HL-60 (cell line): ENCODE measurements at regions not wholly inside any gene's neighbourhood (a gene's known extent, or its start where the extent isn't known, plus 50 kb on each side); places are given as distances from the start of the nearest gene placed in this dataset.

ENCODE experiments used
- DNase-seq, 2 experiments: peaks; one replicate each; pipeline ENCODE4 v3.0.0-alpha.2; 2010 to 2020; ENCODE audit warnings: low read depth in 1 of 2, low spot score in 1 of 2
- H3K27ac ChIP-seq: fragments of 250-450 bp; sonication (Bioruptor Pico); replicated peaks from 2 replicates; pipeline ENCODE4 v1.5.1; 2020; ENCODE audit warnings: mild to moderate bottlenecking, moderate library complexity
- H3K27me3 ChIP-seq: fragments of 250-450 bp; sonication (Bioruptor Pico); 2 replicates; pipeline ENCODE4 v1.5.1; 2021; ENCODE audit warnings: mild to moderate bottlenecking, moderate library complexity; ENCODE audit not compliant: insufficient read depth, poor library complexity, severe bottlenecking
- H3K4me3 ChIP-seq: replicated peaks from 2 replicates; pipeline ENCODE4 v1.5.1; 2011; ENCODE audit warnings: mild to moderate bottlenecking, control low read depth, low read length; ENCODE audit not compliant: insufficient read depth
- CTCF ChIP-seq: IDR thresholded peaks from one replicate; pipeline ENCODE4 v1.5.1; 2011; ENCODE audit warnings: low read length, control low read depth, inconsistent platforms; ENCODE audit not compliant: insufficient read depth
- GABPA ChIP-seq: IDR thresholded peaks from 2 replicates; pipeline ENCODE4 v1.6.1; 2012; ENCODE audit warnings: low read depth
- POLR2AphosphoS5 ChIP-seq: IDR thresholded peaks from 2 replicates; pipeline ENCODE4 v1.6.1; 2012; ENCODE audit warnings: low read depth
- REST ChIP-seq: IDR thresholded peaks from 2 replicates; pipeline ENCODE4 v1.6.1; 2012; ENCODE audit warnings: low read depth; ENCODE audit not compliant: insufficient replicate concordance
- SPI1 ChIP-seq: IDR thresholded peaks from 2 replicates; pipeline ENCODE4 v1.6.1; 2012; ENCODE audit warnings: low read depth, mild to moderate bottlenecking, borderline replicate concordance

GRCh38 chr16:5321930-5322329 lies 224.3 kb upstream of the EEF2KMT start:
- Histone ChIP-seq H3K27me3 (no peaks in the 10 kb centered on the region), H3K4me3 (no peak overlapping the region), H3K27ac (no peak overlapping the region)
- no peak for DNase-seq
- TF ChIP-seq CTCF: no peak
- TF ChIP-seq GABPA: no peak
- TF ChIP-seq POLR2AphosphoS5: no peak
- no peak for TF ChIP-seq REST
- no peak for TF ChIP-seq SPI1

- Histone ChIP-seq H3K4me3 (no peak overlapping the region), H3K27me3 (no peaks in the 10 kb centered on the region), H3K27ac (no peak overlapping the region)
- DNase-seq: no peak
- TF ChIP-seq GABPA: no peak
- no peak for TF ChIP-seq POLR2AphosphoS5
- TF ChIP-seq CTCF: no peak
- no peak for TF ChIP-seq SPI1
- no peak for TF ChIP-seq REST
Observed at GRCh38 chr16:5319799-5320198, 222.2 kb upstream of the EEF2KMT start.

GRCh38 chr16:5315914-5316313 lies 218.3 kb upstream of the EEF2KMT start:
- DNase-seq: no peak
- H3K27ac ChIP-seq: no peak overlapping the region
- H3K27me3 ChIP-seq: no peaks in the 10 kb centered on the region
- H3K4me3 ChIP-seq: no peak overlapping the region
- TF ChIP-seq POLR2AphosphoS5 (no peak), REST (no peak), SPI1 (no peak), CTCF (no peak), GABPA (no peak)
